GM12891 (cell line): ENCODE measurements at regions not wholly inside any gene's neighbourhood (a gene's known extent, or its start where the extent isn't known, plus 50 kb on each side); places are given as distances from the start of the nearest gene placed in this dataset.

Experiments
- PAX5 ChIP-seq: IDR thresholded peaks from 2 replicates; pipeline ENCODE4 v1.6.1; 2011; ENCODE audit warnings: low read length, moderate library complexity, mild to moderate bottlenecking; ENCODE audit not compliant: insufficient read depth, severe bottlenecking
- POLR2A ChIP-seq: IDR thresholded peaks from 2 replicates; pipeline ENCODE4 v1.6.1; 2011; ENCODE audit warnings: low read depth, low read length, control low read depth
- POLR2AphosphoS5 ChIP-seq: IDR thresholded peaks from 2 replicates; pipeline ENCODE4 v1.6.1; 2011; ENCODE audit warnings: low read depth, low read length, control low read depth
- SPI1 ChIP-seq: IDR thresholded peaks from 2 replicates; pipeline ENCODE4 v1.6.1; 2011; ENCODE audit warnings: low read depth, low read length, control low read depth
- TAF1 ChIP-seq: IDR thresholded peaks from 2 replicates; pipeline ENCODE4 v1.6.1; 2011; ENCODE audit warnings: low read depth, low read length, control low read depth

DNA sequence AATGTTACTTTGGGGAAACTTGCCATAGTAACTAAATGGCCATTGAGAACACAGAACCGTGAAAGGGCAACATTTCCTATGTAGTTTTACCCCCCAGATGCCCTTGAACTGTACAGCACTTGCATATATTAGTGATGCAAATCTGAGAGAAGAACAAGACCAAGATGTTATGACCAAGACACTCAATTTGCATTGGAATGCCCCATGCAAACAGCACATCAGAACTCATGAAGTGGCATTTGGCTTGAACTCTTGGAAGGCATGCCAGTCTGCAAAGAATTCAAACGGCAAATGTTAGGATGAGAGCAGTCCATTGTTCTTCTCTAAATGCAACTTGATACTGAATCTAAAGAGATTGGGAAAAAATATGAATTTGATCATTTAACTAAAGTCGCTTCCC lies 139.4 kb upstream of the CXorf66 start:
- TF ChIP-seq POLR2A = no peak
- TF ChIP-seq POLR2AphosphoS5 = no peak
- no peak for TF ChIP-seq TAF1
- no peak for TF ChIP-seq PAX5
- TF ChIP-seq SPI1 = no peak
